SK-N-SH (cell line): ENCODE measurements at regions not wholly inside any gene's neighbourhood (a gene's known extent, or its start where the extent isn't known, plus 50 kb on each side); places are given as distances from the start of the nearest gene placed in this dataset.

Experiments
- CTCF ChIA-PET: fragments of 300-600, 350-600 bp; formaldehyde crosslinking; extraction: SDS; loops from one replicate; lab custom pipeline; 2021; lab: Yijun Ruan, JAX
- POLR2A ChIA-PET: fragments of 350-600 bp; sonication (Branson Sonifier 250); formaldehyde crosslinking; extraction: SDS; loops from one replicate; lab custom pipeline; 2020; ENCODE audit warnings: antibody characterized with exemption, inconsistent platforms; lab: Yijun Ruan, JAX
- DNase-seq: peaks from one replicate; pipeline ENCODE4 v3.0.0; 2012
- H2AFZ ChIP-seq: fragments of 200-600 bp; sonication (generic); 2 replicates; pipeline ENCODE4 v1.8.1; 2016; ENCODE audit warnings: antibody characterized with exemption, mild to moderate bottlenecking, low read depth
- H3F3A ChIP-seq: fragments of 200-600 bp; sonication (generic); replicated peaks from 2 replicates; pipeline ENCODE3; 2016; ENCODE audit warnings: antibody characterized with exemption, mild to moderate bottlenecking; ENCODE audit not compliant: insufficient read depth
- H3K27ac ChIP-seq, 2 experiments: fragments of 200-500 bp in 1 of 2; fragments of 200-600 bp in 1 of 2; sonication (Bioruptor generic) in 1 of 2; sonication (generic), shearing (Covaris generic) in 1 of 2; 2 replicates each; pipeline versions ENCODE4 v1.5.1 to v1.6.1; 2014 to 2016; ENCODE audit warnings: low read depth in 2 of 2, inconsistent platforms in 1 of 2, low read length in 1 of 2, mild to moderate bottlenecking in 1 of 2, mixed read lengths in 1 of 2
- H3K27me3 ChIP-seq: fragments of 200-600 bp; sonication (generic), shearing (Covaris generic); 2 replicates; pipeline ENCODE4 v1.6.1; 2016; ENCODE audit warnings: mixed run types; ENCODE audit not compliant: insufficient read depth
- H3K36me3 ChIP-seq, 2 experiments: fragments of 200-500 bp in 1 of 2; fragments of 200-600 bp in 1 of 2; sonication (Bioruptor generic) in 1 of 2; sonication (generic) in 1 of 2; replicated peaks in 1 of 2; 2 replicates each; pipeline versions ENCODE3 to v1.5.1; 2014 to 2016; ENCODE audit warnings: low read length in 1 of 2, mild to moderate bottlenecking in 1 of 2; ENCODE audit not compliant: insufficient read depth in 2 of 2, control insufficient read depth in 1 of 2
- H3K4me1 ChIP-seq, 2 experiments: fragments of 200-500 bp in 1 of 2; fragments of 200-600 bp in 1 of 2; sonication (Bioruptor generic) in 1 of 2; sonication (generic), shearing (Covaris generic) in 1 of 2; 2 replicates each; pipeline versions ENCODE4 v1.5.1 to v1.6.1; 2014 to 2016; ENCODE audit warnings: low read depth in 1 of 2, low read length in 1 of 2, mixed run types in 1 of 2; ENCODE audit not compliant: insufficient read depth in 2 of 2, control insufficient read depth in 1 of 2
- H3K4me2 ChIP-seq: fragments of 200-600 bp; sonication (generic), shearing (Covaris generic); 2 replicates; pipeline ENCODE4 v1.6.1; 2017; ENCODE audit warnings: mixed run types
- H3K4me3 ChIP-seq, 2 experiments: fragments of 200-500 bp in 1 of 2; fragments of 200-600 bp in 1 of 2; sonication (Bioruptor generic) in 1 of 2; sonication (generic), shearing (Covaris generic) in 1 of 2; 2 replicates each; pipeline versions ENCODE4 v1.5.1 to v1.8.1; 2014 to 2016; ENCODE audit warnings: low read depth in 2 of 2, inconsistent platforms in 1 of 2, low read length in 1 of 2, mild to moderate bottlenecking in 1 of 2, mixed read lengths in 1 of 2, moderate library complexity in 1 of 2
- H3K79me2 ChIP-seq: fragments of 200-600 bp; sonication (generic); 2 replicates; pipeline ENCODE4 v1.8.1; 2017; ENCODE audit warnings: mild to moderate bottlenecking; ENCODE audit not compliant: insufficient read depth
- H3K9ac ChIP-seq: fragments of 200-600 bp; sonication (generic); 2 replicates; pipeline ENCODE4 v1.6.1; 2017; ENCODE audit warnings: mixed run types
- H3K9me2 ChIP-seq: fragments of 200-600 bp; sonication (generic); 2 replicates; pipeline ENCODE4 v1.6.1; 2017; ENCODE audit warnings: mixed run types
- H3K9me3 ChIP-seq: fragments of 200-600 bp; sonication (generic); 2 replicates; pipeline ENCODE4 v1.6.1; 2017; ENCODE audit warnings: mixed run types, mild to moderate bottlenecking, moderate library complexity
- H4K20me1 ChIP-seq: fragments of 200-600 bp; sonication (generic); 2 replicates; pipeline ENCODE4 v1.6.1; 2017; ENCODE audit warnings: mild to moderate bottlenecking, mixed run types; ENCODE audit not compliant: insufficient read depth
- CHD2 ChIP-seq: fragments of 150-350 bp; IDR thresholded peaks from 2 replicates; pipeline ENCODE4 v1.6.1; 2018; ENCODE audit warnings: low read length; ENCODE audit not compliant: partially characterized antibody
- CTCF ChIP-seq: fragments of 200-600 bp; sonication (generic); IDR thresholded peaks from 2 replicates; pipeline ENCODE4 v1.6.1; 2017; ENCODE audit warnings: antibody characterized with exemption, mild to moderate bottlenecking, moderate library complexity
- ELF1 ChIP-seq: IDR thresholded peaks from 2 replicates; pipeline ENCODE4 v1.4.0; 2012
- FOXJ3 ChIP-seq: sonication (generic); formaldehyde crosslinking; IDR thresholded peaks from 2 replicates; pipeline ENCODE4 v1.5.1; 2020; ENCODE audit warnings: mild to moderate bottlenecking, missing genetic modification reagents
- FOXM1 ChIP-seq: IDR thresholded peaks from 2 replicates; pipeline ENCODE4 v1.4.0; 2012; ENCODE audit warnings: low read depth, mild to moderate bottlenecking
- GATA2 ChIP-seq: sonication (generic); formaldehyde crosslinking; IDR thresholded peaks from 2 replicates; pipeline ENCODE4 v1.5.0; 2020; ENCODE audit warnings: mild to moderate bottlenecking, missing genetic modification reagents
- IRF3 ChIP-seq: fragments of 150-350 bp; IDR thresholded peaks from 2 replicates; pipeline ENCODE4 v1.6.1; 2016; ENCODE audit warnings: mild to moderate bottlenecking, low read depth, low read length
- JUND ChIP-seq: IDR thresholded peaks from 2 replicates; pipeline ENCODE4 v1.4.0; 2012
- MAX ChIP-seq: IDR thresholded peaks from 2 replicates; pipeline ENCODE4 v1.4.0; 2012; ENCODE audit warnings: low read depth
- MEF2A ChIP-seq: IDR thresholded peaks from 2 replicates; pipeline ENCODE4 v1.4.0; 2012; ENCODE audit warnings: low read depth, borderline replicate concordance
- NRF1 ChIP-seq: IDR thresholded peaks from 2 replicates; pipeline ENCODE4 v1.6.1; 2012; ENCODE audit warnings: low read depth, mild to moderate bottlenecking, low read length
- RAD21 ChIP-seq: IDR thresholded peaks from 2 replicates; pipeline ENCODE4 v1.6.1; 2012; ENCODE audit warnings: mild to moderate bottlenecking, low read length
- REST ChIP-seq: IDR thresholded peaks from 2 replicates; pipeline ENCODE4 v1.6.1; 2012; ENCODE audit warnings: mild to moderate bottlenecking, low read depth, low read length, moderate library complexity
- RXRA ChIP-seq: IDR thresholded peaks from 2 replicates; pipeline ENCODE4 v1.4.0; 2012; ENCODE audit warnings: low read depth, mild to moderate bottlenecking, borderline replicate concordance
- SMC3 ChIP-seq: IDR thresholded peaks from 2 replicates; pipeline ENCODE4 v1.6.1; 2012; ENCODE audit warnings: low read depth, low read length, improper control_type of control experiment
- TCF12 ChIP-seq: IDR thresholded peaks from 2 replicates; pipeline ENCODE4 v1.4.0; 2012
- TEAD4 ChIP-seq: IDR thresholded peaks from 2 replicates; pipeline ENCODE4 v1.4.0; 2012; ENCODE audit warnings: mild to moderate bottlenecking, borderline replicate concordance; ENCODE audit not compliant: insufficient read depth
- USF2 ChIP-seq: fragments of 150-350 bp; IDR thresholded peaks from 2 replicates; pipeline ENCODE4 v1.6.1; 2017; ENCODE audit warnings: antibody characterized with exemption, low read length, low read depth, borderline replicate concordance
- YY1 ChIP-seq: IDR thresholded peaks from 2 replicates; pipeline ENCODE4 v1.4.0; 2012; ENCODE audit warnings: low read depth, mild to moderate bottlenecking
- ZBTB33 ChIP-seq: IDR thresholded peaks from 2 replicates; pipeline ENCODE4 v1.4.0; 2012; ENCODE audit warnings: low read depth, borderline replicate concordance
- WGBS: methylation state at CpG from one replicate; pipeline ENCODE4 v1.1.6; 2017; ENCODE audit warnings: low lambda C conversion rate; 5-methylcytosine and 5-hydroxymethylcytosine counted together

- 95% methylated on average over 7 of the region's 7 CpGs for WGBS
- Histone ChIP-seq H3K36me3 (peaks cover 4 to 6% of the 10 kb centered on the region in 2 experiments), H3K9ac (no peak overlapping the region), H3K4me2 (no peak overlapping the region), H3F3A (no peaks in the 10 kb centered on the region), H3K4me3 (no peak overlapping the region), H3K79me2 (no peaks in the 10 kb centered on the region), H3K9me3 (no peaks in the 10 kb centered on the region), H4K20me1 (no peaks in the 10 kb centered on the region), H3K27me3 (no peaks in the 10 kb centered on the region), H3K27ac (no peak overlapping the region), H2AFZ (no peak overlapping the region), H3K9me2 (no peaks in the 10 kb centered on the region), H3K4me1 (no peaks in the 10 kb centered on the region; a peak in 1 of 4 replicates)
- ChIA-PET POLR2A (no interaction called here), CTCF (interaction anchor here (1.6 kb wide), 1 partner anchor 56 kb away, joined by 5 read pairs; no protein-coding TSS in a partner anchor)
- no peak for DNase-seq
- TF ChIP-seq RAD21 (no peak), FOXJ3 (CRISPR knock-in tag) (no peak), TCF12 (no peak), NRF1 (no peak), JUND (no peak), ELF1 (no peak), FOXM1 (no peak), REST (no peak), CTCF (no peak), GATA2 (no peak), USF2 (no peak), MEF2A (no peak), CHD2 (no peak), MAX (no peak), ZBTB33 (no peak), TEAD4 (no peak), RXRA (no peak), YY1 (no peak), IRF3 (no peak), SMC3 (no peak)
These were observed 97.6 kb upstream of the UMPS start for GRCh38 chr3:124632566-124633140.
